Left colon (tissue), 2 donors: ENCODE measurements at regions not wholly inside any gene's neighbourhood (a gene's known extent, or its start where the extent isn't known, plus 50 kb on each side); places are given as distances from the start of the nearest gene placed in this dataset.
"Not testable (repeated sequence)": the region's sequence is repeated elsewhere in the genome, so short reads cannot be mapped to it uniquely, and the experiment has no call there.

Source experiments
- ATAC-seq: fragments of 200-7000 bp; cut with Tn5 transposase; one replicate; pipeline ENCODE4 v1.9.1; 2020; ENCODE audit warnings: mild to moderate bottlenecking, moderate library complexity
- DNase-seq, 2 donors: peaks; one replicate each; pipeline ENCODE4 v3.0.0-alpha.2; 2020
- intact Hi-C, 2 donors: fragments of 100-400 bp; cut with DNase I in 1 of 2; cut with micrococcal nuclease in 1 of 2; formaldehyde crosslinking; loops; one replicate each; pipeline versions ENCODE4 v1.11.2 to v1.14.0; 2022; cut with DNase I, micrococcal nuclease
- donor health status: DM: no; HTN: no; CAD: no.
- donor health status: DM: yes; HTN: yes; CAD: no.

DNA sequence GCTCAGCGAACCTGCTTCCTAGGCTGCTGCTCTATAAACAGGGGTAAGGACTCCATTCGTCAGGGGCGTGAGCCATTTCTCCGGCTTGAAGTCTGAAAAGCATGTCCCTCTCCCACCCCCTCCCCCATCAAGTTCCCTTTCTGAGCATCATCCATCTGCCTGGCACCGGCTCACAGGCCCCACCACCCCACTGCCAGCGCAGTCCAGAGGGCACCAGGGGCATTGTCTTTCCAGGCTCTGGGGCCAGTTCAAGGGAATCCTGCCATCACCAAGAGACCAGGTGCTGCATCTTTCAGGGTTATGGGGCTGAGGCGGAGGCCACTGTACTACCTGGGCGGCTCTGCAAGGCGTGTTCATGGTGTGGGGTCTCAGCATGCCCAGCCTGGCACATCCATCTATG lies 64.7 kb upstream of the EDAR start:
- DNase-seq: no peak
- intact Hi-C loops: no loop called here
- no peak for ATAC-seq

DNA sequence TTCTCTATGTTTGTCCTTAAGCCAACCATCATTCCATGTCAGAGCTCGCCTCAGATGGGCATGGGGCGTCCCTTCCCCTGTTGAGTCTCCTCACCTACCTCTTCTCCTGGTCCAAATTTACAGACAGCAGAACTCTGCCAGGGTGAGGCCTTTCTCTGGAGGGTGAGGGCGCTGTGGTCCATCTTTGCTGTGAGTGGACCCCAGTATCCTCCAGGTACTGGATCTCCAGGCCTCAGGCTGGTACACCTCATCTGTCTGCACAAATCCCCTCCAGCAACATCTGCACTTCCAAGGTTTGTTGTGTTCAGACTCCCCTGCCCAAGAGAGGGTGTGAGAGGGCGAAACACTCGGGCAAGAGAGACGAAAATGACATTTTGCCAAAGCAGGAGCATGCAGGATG lies 63.9 kb upstream of the EDAR start:
- intact Hi-C loops: no loop called here
- ATAC-seq (no peak), DNase-seq (no peak)

DNA sequence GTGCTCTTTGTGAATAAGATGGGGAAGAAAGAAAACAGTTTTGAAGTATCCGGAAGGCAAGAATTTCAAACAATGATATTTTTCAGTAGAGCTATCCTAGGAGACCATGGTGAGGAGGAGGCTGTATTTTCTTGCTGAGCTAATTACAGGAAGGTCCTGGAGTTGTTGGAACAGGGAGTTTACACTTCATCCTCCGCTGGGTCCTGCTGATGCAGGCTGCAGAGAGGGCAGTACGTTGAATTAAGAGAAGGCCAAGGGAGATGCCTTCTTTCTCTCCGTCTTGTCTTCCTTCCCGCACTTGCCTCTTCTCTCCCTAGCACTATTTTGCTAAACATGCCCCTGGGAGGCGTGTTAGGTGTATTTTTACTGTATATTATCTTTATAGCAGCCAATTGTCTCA lies 60.0 kb upstream of the EDAR start:
- intact Hi-C loops: no loop called here
- DNase-seq: no peak
- ATAC-seq: no peak

DNA sequence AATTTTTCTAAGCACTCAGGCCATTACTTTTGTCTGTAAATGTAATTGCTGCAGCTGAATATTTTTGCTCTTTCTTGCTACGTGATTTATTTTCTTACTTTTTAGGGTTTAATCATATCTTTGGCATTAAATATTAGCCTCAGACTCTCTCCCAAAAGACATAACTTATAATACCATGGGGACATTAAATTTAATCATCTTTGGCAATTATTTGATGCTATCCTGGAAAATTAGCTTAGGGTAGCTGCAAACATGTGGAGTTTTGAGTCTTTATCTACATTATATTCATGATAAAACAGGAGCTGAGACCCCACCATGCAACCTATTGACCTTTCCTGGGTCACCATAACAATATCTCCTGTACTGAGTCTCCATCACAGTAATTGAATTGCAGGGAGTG lies 59.1 kb upstream of the EDAR start:
- ATAC-seq (no peak), DNase-seq (no peak)
- intact Hi-C loops: no loop called here

DNA sequence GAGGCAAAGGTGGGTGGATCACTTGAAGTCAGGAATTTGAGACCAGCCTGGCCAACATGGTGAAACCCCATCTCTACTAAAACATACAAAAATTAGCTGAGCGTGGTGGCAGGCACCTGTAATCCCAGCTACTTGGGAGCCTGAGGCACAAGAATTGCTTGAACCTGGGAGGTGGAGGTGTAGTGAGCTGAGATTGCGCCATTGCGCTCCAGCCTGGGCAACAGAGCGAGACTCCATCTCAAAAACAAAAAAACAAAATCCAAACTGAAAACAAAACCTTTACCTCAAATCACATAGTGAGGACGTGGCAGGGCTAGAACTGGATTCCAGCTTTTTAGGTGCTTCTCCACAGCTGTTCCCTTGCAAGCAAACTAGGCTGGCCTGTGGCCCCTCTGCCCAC lies 58.5 kb upstream of the EDAR start:
- DNase-seq, ATAC-seq, intact Hi-C loops: not testable (repeated sequence)

DNA sequence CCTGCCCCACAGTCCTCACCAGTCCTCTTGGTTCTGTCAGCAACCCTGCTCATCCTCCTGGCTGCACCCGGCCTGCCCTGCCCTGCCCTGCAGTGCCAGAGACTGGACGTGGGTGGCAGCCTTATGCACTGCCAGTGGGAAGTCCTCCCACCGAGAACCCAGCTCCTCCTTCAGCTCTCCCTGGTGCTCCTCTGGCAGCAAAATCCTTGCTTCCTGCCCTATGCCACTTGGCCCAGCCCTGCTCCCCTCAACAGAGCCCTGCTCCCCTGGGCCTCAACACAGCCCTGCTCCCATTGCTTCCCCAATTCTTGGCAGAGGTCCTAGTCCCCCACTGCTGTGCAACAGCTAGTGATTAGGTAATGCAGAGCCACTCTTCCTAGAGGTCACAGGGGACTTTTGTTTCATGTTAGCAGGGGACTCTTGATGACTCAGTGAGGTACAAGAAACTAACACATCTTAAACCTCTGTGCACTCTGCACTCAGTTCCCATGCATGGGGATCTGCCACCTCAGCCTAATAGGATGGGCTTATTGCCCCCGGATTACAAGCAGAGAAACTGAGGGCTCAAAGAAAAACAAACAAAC lies 58.0 kb upstream of the EDAR start:
- ATAC-seq (peak; percentile 54), DNase-seq (no peak)
- intact Hi-C loops: no loop called here

DNA sequence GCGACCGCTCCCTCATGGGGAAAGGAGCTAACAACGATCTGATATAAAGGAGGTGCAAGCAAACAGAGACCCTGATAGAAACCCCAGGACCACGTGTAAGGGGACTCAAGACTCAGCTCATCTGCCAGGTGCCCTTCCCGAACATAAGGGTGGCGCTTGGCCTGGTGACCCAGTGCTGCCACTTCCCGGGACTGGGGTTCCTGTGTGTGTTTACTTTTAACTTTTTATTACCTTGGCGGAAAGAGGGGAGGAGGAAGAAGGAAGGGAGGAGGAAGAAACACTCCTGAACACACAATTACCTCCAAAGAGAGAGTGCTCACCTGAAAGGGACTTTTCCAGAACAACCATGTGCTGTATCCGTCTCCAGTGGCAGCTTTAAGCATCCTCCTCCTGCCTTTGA lies 56.5 kb upstream of the EDAR start:
- ATAC-seq (peak; percentile 95), DNase-seq (peak; percentile 34 to 56)
- intact Hi-C loops: no loop called here

DNA sequence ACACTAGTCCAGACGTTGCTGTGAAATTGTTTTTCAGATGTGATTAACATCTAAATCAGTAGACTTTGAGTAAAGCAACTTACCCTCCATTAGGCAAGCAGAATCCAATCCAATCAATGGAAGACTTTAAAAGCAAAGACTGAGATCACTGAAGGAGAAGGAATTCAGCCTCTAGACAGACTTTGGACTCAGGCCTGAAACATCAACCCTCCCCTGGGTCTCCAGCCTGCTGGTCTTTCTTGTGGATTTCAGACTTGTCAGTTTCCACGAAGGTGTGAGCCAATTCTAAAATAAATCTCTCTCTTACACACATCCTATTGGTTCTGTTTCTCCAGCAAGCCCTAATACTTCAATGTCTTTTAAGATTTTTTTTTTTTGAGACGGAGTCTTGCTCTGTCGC lies 50.0 kb upstream of the EDAR start:
- ATAC-seq: no peak
- intact Hi-C loops: no loop called here
- DNase-seq: no peak
